ENCODE measurements at regions not wholly inside any gene's neighbourhood (a gene's known extent, or its start where the extent isn't known, plus 50 kb on each side); places are given as distances from the start of the nearest gene placed in this dataset.

- TF ChIP-seq CTCF (IDR thresholded peaks at IDR 0.05) (no peak), EZH2 (IDR thresholded peaks at IDR 0.05; ENCODE audit: borderline replicate concordance, insufficient read depth, low read depth, low read length, poor library complexity, severe bottlenecking) (no peak)
Observed at GRCh38 chr10:57260175-57260574, 899.1 kb upstream of the ZWINT start.
